VCaP (cell line): ENCODE measurements at regions not wholly inside any gene's neighbourhood (a gene's known extent, or its start where the extent isn't known, plus 50 kb on each side); places are given as distances from the start of the nearest gene placed in this dataset.

Source experiments
- H3K27ac ChIP-seq: fragments of 450-650 bp; 2 replicates; pipeline ENCODE4 v1.5.1; 2017
- CTCF ChIP-seq: fragments of 450-650 bp; conservative IDR thresholded peaks from 2 replicates; pipeline ENCODE4 v1.5.1; 2017; ENCODE audit warnings: mild to moderate bottlenecking, moderate library complexity

DNA sequence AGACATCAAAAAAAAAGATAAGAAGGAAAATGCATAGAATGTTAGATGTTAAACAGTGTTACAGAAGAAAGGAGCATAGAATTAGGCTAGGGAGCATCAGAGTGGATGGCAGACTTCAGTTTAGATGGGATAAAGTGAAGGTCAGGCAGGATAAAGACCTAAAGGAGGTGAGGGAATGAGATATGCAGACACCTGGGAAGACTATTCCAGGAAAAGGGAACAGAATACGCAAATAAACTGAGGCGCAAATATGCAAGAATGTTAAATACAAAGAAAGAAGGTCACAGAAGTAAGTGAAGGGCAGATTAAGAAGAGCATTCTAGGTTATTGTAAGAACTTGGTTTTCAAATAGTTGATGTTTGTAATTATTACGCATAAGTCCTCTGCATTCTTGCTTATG, 116.3 kb upstream of the REG3A start:
- no peak for TF ChIP-seq CTCF
- H3K27ac ChIP-seq, result no peak overlapping the region

GRCh38 chr2:79275197-79275596, 115.6 kb upstream of the REG3A start:
- TF ChIP-seq CTCF, result no peak
- H3K27ac ChIP-seq, result no peak overlapping the region

GRCh38 chr2:79272616-79273015, 113.1 kb upstream of the REG3A start:
- H3K27ac ChIP-seq, result no peak overlapping the region
- TF ChIP-seq CTCF, result no peak

GRCh38 chr2:79271456-79271855, 111.9 kb upstream of the REG3A start:
- H3K27ac ChIP-seq, result no peak overlapping the region
- TF ChIP-seq CTCF, result no peak

GRCh38 chr2:79260848-79261247, 101.3 kb upstream of the REG3A start:
- TF ChIP-seq CTCF, result no peak
- H3K27ac ChIP-seq, result no peak overlapping the region

GRCh38 chr2:79259959-79260358, 100.4 kb upstream of the REG3A start:
- no peak for TF ChIP-seq CTCF

GRCh38 chr2:79259296-79259695, 99.7 kb upstream of the REG3A start:
- no peak for TF ChIP-seq CTCF
- no peak overlapping the region for H3K27ac ChIP-seq

More at GRCh38 chr2:79259959-79260358, 100.4 kb upstream of the REG3A start:
- no peak overlapping the region for H3K27ac ChIP-seq
